GM21786 (cell line): ENCODE measurements at regions not wholly inside any gene's neighbourhood (a gene's known extent, or its start where the extent isn't known, plus 50 kb on each side); places are given as distances from the start of the nearest gene placed in this dataset.
"Not testable (repeated sequence)": the region's sequence is repeated elsewhere in the genome, so short reads cannot be mapped to it uniquely, and the experiment has no call there.

Experiments
- ATAC-seq: cut with Tn5 transposase; IDR thresholded peaks from one replicate; pipeline ENCODE4 v1.9.1; 2021; ENCODE audit not compliant: unreplicated experiment

DNA sequence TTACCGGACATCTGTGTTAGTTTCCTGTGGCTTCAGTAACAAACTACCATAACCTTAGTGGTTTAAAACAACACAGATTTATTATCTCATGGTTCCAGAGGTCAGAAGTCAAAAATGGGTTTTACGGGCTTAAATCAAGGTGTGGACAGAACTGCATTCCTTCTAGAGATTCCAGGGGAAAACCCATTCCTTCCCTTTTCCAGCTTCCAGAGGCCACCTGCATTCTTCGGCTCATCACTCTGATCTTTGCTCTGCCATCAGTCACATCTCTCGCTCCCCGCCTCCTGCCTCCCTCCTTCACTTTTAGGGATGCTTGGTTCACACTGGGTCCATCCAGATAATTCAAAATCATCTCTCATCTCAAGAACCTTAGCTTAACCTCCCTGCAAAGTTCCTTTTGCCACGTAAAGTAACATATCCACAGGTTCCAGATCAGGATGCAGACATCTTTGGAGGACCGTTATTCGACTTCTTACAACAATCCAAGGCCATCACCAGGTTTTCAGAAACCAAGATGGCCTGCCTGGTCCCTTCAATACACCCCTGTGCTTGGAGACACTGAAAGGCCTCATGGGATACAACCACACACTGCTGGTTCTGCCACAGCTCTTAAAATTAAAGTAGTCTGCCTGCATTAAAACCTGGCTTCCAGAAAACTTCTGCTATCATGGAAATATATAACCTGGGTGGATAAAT, 225.9 kb upstream of the MYO3A start:
- no peak for ATAC-seq

DNA sequence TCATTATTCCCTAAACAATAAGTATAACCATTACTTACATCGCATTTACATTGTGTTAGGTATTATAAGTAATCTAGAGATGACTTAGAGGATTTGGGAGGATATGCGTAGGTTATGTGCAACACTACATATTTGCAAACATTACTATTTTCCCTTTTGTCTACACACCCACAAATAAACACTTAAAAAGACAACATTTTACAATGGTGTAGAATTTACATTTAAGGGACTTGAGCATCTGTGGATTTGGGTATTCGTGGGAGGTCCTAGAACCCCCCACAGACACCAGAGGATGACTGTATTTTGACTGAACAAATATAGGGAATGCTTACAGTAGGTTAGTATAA, 220.2 kb upstream of the MYO3A start:
- ATAC-seq, result no peak

DNA sequence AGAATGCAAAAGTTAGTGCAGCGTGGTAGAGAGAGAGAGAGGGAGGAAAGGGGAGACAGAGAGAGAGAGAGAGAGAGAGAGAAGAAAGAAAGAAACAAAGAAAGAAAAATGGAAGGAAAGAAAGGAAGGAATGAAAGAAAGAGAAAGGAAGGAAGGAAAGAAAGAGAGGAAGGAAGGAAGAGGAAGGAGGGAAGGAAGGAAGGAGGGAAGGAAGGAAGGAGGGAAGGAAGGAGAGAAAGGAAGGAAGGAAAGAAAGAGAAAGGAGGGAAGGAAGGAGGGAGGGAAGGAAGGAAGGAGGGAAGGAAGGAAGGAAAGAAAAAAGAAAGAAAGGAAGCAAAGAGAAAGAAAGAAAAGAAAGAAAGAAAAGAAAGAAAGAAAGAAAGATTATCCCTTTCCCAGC, 209.8 kb upstream of the MYO3A start:
- no peak for ATAC-seq

DNA sequence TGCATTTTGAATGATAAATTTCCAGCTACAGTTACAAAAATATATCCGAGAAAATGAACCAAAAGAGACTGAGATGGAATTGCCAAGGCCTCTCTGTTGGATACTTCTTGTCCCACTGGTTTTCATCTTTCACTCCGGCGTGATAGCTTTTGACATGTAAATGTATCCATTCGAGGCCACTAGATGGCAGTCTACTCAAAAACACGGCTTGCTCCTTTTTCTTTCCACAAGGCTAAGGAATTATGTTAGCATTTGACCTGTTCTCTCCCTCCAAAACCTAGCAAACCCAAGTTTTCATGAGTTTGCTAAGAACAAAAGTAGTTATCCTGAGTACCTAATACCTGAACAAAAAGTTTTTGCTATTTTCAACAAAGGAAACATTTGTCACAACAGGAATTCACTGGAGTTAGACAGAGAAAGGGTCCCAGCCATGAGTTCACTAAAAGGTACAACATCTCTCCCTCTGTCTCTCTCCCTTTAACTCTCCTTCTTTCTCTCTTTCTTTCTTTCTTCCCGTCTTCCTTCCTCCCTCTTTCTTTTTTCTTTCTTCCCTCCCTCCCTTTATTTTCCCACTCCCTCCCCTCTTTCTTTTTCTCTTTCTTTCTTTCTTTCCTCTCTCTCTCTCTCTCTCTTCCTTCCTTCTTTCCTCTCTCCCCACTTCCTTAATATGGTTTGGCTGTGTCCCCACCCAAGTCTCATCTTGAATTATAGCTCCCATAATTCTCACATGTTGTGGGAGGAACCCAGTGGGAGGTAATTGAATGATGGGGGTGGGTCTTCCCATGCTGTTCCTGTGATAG, 207.9 kb upstream of the MYO3A start:
- no peak for ATAC-seq

DNA sequence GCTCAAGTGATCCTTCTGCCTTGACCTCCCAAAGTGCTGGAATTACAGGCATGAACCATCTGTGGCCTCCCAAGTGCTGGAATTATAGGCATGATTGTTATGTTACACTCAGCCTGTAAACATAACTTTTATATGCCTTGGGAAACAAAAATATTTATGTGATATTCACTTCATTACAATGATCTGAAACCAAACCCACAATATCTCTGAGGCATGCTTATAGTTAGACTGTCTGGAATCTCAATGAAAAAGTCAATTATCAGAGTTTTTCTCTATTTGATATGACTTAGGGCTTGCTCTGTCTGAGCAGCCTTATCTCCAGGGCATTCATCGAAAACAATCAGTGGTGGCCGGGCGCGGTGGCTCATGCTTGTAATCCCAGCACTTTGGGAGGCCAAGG, 195.3 kb upstream of the MYO3A start:
- ATAC-seq, result no peak

DNA sequence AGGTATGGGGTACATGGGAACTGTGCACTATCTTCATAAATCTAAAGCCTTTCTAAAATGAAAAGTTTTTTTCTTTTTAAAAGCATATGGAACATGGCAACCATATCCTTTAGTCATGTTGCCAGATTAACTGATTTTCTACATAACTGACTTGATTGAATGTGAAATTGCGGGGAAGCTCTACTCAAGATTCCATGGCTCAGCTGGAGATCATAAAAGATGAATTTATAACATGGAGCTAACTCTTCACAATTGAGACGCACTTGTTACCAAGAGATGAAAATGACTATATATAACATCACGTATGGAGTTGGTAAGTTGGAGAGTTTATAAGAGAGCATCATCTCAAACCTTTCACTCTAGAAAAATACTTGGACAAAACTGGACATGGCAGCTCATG, 190.2 kb upstream of the MYO3A start:
- no peak for ATAC-seq

DNA sequence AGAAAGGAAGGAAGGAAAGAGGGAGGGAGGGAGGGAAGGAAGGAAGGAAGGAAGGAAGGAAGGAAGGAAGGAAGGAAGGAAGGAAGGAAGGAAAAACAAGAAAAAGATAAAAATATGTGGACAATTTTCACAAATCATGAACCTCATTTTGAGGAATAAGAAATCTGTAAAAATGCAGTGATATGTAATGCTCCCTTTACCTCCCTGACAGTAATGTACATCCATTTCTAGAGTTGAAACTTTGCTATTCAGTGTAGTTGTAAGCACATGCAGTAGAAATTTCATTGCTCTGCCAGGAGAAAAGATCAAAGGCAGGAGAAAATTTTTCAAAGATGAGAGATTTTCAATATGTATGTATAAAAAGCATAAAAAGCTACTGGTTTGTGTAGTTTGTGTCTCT, 189.5 kb upstream of the MYO3A start:
- ATAC-seq, result no peak

DNA sequence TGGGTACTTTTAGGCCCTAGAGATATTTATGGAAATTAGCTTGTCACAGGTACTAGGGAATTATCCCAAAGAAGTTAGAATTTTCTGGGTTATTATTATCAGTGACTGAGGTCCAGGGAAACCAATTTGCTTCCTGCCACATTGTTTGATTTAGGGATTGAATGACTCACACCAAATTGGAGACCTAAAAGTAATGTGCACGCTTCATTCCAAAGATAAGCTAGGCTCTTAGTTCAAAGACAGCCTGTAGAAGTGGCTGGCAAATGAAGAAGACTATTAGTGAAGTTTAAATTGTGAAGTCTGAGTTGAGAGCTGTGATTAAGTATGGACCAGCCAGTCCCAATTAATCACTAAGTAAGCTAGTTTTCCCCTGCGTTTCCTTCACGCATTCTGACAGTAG, 188.1 kb upstream of the MYO3A start:
- no peak for ATAC-seq

DNA sequence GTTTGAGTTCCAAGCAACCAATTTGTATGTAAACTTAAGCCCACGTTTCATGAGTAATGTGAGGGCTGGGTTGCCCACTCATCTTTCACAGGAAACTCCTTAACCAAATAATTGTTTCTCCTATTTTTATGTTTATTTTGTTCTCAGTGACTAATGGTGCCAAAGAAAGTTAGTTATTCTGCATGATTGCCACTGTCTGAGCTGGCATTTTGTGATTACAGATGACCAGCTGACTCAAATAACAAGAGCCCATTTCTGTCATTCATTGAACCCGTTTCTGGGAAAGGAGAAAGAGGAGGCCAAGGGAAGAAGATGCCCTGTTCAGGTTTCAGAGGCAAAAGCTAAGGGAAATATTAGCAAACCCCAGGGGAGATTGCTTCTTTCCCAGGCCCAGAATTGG, 186.9 kb upstream of the MYO3A start:
- no peak for ATAC-seq

DNA sequence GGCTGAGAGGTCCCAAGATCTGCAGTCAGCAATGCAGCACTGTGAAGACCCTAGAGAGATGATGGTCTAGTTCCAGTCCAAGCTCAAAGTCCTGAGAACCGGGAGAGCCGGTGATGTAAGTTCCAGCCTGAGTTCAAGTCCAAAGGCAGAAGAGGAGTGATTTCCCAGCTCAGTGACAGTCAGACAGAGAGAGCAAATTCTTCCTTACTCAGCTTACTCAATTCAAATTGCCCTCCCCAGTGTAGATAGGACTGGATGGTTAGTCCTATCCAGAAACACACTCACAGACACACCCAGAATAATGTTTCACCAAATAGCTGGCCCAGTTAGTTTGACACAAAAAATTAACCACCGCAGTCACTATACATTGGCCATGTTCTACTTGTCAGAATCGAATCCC, 185.5 kb upstream of the MYO3A start:
- ATAC-seq, result no peak

DNA sequence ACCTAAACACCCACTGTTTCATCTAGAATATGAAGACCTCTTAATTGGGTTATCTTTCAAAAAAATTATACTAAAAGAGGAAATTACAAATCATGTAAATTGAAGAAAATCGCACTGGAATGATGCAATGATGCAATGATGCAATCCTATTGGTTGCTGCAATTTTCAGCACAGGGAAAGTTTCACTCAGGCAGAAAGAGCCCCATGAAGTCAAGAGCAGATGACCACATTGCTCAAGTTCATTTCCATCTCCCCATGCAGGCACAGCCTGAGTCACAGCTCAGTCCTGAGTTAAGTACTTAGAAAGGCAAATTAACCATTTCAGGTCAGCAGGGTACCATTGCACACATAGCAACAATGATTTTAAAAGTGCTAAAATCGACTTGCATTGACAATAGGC, 180.3 kb upstream of the MYO3A start:
- no peak for ATAC-seq

DNA sequence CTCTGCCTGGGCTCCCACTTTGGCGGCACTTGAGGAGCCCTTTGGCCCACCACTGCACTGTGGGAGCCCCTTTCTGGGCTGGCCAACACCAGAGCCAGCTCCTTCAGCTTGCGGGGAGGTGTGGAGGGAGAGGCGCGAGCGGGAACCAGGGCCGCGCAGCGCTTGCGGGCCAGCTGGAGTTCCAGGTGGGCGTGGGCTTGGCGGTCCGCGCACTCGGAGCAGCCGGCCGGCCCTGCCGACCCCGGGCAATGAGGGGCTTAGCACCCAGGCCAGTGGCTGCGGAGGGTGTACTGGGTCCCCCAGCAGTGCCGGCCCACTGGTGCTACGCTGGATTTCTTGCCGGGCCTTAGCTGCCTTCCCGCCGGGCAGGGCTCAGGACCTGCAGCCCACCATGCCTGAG, 178.2 kb upstream of the MYO3A start:
- ATAC-seq, result not testable (repeated sequence)

DNA sequence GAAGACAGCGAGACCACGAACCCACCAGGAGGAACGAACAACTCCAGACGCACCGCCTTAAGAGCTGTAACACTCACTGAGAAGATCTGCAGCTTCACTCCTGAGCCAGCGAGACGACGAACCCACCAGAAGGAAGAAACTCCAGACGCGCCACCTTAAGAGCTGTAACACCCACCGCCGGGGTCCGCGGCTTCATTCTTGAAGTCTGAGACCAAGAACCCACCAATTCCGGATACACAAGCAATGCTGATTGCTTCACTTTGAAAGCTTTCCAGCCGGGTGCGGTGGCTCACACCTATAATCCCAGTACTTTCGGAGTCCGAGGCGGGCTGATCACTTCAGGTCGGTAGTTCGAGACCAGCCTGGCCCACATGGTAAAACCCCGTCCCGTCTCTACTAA, 177.2 kb upstream of the MYO3A start:
- no peak for ATAC-seq

DNA sequence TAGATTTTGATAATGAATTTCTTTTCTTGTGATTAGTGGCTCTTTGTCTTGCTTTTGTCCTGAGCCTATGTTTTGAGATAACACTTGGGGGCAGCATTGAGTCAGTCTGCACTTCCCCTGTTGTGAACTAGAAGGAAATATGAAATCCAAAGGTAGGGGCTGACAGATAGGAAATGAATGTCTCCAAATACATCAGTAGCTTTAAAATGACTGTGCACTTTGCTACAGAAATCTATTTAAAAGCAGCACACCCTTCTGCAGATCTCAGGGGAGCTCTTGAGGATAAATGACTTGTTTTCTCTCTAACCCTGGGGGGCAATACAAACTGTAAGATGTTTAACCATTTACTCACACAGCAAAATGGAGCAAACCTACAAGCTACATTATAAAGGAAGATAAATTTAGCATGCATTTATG, 176.0 kb upstream of the MYO3A start:
- ATAC-seq, result no peak

DNA sequence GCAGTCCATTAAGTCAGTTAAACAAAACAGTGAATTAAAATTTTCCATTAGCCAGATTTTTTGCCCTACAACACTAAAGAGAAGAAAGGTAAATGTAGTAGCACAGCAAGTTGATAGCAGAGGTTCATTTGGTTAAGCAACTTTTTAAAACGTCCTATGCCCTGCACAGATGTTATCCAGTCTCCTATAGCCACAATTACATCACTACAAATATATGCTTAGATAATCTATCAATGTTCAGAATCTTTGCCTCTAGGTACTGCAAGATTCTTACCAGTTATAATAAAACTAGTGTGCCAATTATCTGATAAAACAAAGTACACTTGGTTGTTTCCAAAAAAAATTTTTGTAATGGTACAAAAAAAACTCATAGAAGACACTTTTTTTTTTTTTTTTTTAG, 175.5 kb upstream of the MYO3A start:
- no peak for ATAC-seq

DNA sequence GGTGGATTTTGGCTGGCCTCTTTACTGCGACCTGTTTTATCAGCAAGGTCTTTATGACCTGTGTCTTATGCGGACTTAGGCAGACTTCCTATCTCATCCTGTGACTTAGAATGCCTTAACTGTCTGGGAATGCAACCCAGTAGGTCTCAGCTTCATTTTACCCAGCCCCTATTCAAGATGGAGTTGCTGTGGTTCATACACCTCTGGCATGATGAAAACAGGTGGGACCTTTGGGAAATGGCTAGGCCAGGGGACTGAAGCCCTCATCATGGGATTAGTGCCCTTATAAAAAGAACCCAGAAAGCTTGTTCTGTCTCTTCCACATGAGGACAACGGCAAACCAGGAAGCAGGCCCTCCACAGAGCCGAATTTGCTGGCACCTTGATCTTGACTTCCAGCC, 172.1 kb upstream of the MYO3A start:
- no peak for ATAC-seq

DNA sequence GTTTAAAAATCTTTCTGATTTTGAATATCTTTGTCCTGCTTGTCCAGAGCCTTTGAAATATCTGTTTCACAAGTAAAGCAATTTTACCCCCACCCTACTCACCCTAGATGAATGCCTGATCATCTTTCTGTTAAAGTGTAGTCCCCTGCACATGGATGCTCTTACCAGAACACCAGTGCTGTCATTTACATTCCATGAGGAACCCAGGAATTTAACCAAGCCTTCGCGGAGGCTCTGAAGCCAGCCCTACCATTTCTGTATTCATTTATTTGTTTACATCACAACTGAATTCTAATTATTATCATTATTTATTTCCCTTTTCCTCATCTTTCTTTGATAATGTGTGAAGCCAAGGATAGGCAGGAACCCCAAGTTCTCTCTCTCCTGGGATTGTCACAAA, 167.8 kb upstream of the MYO3A start:
- no peak for ATAC-seq

DNA sequence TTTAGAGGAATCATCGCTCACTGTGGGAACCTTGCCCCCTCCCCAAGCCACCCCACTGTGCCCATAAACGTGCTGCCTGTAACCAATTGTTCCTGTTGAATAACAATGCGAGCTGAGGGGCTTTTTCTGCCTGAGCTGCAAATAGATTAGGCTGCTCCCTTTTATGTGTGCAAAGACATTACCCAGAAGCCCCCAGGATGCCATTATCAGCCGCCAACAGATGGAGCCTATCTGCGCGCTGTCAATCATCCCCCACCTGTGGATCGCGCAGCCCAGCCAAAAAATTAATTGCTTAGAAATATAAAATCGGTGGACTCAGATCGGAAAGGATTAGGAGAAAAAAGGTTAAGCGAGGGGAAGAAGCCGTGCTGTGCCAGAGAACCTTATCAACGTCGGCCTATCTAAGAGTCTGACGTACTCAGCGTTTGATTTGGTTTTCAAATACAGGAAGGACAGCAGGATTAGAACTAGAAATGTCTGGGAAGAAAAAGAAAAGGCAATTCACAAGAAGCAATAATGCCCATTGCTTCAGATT, 167.3 kb upstream of the MYO3A start:
- no peak for ATAC-seq

DNA sequence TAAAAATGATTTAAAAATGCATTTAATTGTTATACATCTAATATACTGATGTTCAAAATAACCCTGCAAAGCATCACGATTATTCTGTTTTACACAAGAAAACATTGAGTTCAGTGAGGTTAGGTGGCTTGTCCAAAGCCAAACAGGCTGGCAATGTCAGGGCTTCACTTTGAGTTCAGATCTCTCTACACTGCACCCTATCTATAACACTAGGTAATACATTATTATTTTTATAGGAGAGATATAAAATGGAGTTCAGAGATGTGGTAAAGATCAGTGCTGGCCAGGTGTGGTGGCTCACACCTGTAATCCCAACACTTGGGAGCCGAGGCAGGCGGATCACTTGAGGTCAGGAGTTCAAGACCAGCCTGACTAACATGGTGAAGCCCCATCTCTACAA, 165.9 kb upstream of the MYO3A start:
- no peak for ATAC-seq

DNA sequence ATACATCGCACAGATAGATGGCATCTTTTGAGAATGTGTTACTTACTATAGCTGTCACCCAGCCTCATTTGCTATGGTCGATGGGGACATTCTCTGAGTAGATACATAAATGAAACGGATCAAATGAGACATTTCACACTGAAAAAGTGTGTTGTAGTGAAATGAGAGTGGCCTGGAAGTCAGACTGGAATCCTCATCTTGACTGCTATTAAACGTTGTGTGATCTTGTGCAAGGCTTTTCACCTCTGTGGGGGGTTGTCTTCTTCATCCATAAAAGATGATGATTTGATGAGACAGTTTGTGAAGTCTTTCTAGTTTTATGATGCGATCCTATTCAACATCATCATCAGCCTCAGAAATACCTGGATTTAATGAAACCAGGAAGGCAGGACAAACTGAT, 155.4 kb upstream of the MYO3A start:
- no peak for ATAC-seq

DNA sequence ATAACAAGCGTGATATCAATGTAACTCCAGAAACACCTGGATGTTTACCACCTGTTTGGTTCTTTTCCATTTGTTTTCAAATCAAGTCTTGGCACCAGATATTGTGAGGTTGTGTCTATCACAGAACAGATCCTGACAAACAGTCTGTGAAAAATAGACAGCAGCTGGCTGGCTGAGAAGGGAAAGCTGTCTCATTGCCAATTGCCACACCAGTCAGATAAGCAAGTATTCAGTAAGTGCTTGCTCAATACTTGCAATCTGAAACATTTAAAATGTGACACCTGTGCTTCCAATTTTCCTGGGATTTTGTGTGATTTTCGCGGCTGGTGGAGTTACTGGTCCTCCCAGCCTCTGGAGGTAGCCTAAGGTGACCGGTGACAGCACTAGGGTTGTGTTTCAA, 147.9 kb upstream of the MYO3A start:
- ATAC-seq, result no peak

DNA sequence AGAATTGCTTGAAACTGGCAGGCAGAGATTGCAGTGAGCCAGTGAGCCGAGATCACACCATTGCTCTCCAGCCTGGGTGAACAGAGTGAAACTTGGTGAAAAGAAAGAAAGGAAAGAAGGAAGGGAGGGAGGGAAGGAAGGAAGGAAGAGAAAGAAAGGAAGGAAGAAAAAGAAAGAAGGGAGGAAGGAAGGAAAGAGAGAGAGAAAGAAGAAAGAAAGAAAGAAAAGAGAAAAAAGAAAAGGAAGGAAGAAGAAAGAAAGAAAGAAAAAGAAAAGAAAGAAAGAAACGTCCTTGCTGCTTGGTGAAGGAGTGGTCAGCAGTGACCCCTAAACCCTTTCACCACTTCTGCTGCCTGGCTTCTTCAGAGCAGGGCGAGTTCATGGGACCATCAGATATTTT, 147.1 kb upstream of the MYO3A start:
- ATAC-seq, result no peak
